NCI-H2227 (cell line): ENCODE measurements at regions not wholly inside any gene's neighbourhood (a gene's known extent, or its start where the extent isn't known, plus 50 kb on each side); places are given as distances from the start of the nearest gene placed in this dataset.
"Not testable (repeated sequence)": the region's sequence is repeated elsewhere in the genome, so short reads cannot be mapped to it uniquely, and the experiment has no call there.

Source experiments
- DNase-seq: peaks from one replicate; lab custom pipeline; 2025; ENCODE audit not compliant: unreplicated experiment; lab: John Stamatoyannopoulos, UW

DNA sequence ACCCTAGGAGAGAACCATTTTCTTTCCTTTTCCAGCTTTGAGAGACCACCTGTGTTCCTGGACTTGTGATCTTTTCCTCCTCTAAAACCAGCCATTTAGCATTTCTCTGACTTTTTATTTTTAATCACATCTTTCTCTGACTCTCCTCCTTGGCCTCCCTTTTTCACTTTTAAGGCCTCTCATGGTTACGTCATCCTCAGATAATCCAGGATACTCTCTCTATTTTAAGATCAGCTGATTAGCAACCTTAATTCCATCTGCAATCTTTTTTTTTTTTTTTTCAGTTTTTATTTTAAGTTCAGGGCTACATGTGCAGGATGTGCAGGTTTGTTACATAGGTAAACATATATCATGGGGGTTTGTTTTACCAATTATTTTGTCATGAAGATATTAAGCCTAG, 54.0 kb downstream of the RFPL4B start:
- DNase-seq = no peak

DNA sequence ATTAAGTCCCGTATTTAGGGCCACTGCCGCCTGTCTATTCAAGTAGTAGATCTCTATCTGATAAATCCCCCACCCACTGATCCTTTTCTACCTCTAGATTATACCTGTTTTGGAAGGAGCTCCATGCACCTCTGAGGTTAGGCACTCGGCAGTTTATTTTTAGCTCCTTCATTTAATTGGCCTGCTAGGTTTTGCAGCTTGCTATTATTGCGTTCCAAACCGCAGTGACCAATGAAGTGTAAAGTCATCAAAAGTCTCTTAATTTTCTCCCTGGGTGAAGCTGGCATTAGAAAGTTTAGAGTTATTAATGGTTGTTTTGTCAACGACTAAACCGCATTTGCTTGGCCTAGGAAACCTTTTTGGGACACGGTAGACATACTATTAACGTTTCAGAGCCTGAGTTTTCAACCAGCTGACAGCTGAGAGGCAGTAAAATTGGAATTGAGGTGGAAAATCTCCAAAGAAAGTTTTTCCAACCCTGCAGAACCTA, 60.0 kb downstream of the RFPL4B start:
- DNase-seq = no peak

DNA sequence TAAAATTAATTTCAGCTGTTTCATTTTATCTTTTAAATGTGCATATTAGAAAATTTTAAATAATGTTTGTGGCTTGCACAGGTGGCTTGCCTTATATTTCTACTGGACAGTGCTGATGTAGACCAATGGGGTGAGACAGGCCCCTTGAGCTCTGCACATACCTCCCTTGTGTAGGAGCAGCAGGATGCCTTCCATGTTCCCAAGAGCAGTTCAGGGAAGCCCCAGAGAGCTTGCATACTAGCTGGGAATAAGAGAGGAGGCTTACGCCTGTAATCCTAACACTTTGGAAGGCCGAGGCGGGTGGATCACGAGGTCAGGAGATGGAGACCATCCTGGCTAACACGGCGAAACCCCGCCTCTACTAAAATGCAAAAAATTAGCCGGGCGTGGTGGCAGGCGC, 61.4 kb downstream of the RFPL4B start:
- DNase-seq = no peak

DNA sequence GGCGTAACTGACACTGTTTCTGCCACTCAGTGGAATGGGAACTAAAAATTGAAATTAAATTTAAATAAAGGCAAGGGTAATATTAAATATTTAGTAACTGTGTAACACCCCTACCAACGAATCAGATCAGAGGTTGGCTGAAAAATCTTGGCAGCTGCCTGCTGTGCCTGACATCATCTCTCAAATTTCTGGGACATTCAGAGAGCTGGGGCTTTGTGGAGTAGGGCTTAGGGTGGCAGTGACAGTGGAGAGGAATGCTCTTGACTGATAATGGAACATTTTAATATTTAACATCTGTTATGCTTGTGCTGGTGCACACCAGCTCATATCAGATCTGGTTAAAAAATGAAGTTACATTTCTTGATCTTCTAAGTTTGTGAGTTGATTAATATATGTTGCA, 62.2 kb downstream of the RFPL4B start:
- DNase-seq = no peak

DNA sequence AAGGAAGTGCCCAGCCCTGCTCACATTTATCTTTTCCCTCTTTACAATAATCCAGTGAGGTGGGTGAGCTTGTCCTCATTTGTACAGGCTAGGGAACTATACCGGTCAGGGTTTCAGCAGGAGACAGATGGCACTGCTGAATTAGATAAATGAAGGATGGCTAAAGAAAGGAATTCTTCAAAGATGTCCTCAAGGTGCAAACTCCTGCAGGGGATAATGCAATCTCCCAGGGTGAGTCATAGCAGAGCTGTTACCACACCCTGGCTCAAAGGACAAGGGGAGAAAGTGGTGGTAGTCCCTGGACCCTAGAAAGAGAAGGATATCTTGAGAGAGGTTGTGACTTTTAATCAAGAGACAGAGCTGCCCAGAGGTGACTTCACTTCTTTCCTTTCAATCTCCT, 66.7 kb downstream of the RFPL4B start:
- DNase-seq = no peak

DNA sequence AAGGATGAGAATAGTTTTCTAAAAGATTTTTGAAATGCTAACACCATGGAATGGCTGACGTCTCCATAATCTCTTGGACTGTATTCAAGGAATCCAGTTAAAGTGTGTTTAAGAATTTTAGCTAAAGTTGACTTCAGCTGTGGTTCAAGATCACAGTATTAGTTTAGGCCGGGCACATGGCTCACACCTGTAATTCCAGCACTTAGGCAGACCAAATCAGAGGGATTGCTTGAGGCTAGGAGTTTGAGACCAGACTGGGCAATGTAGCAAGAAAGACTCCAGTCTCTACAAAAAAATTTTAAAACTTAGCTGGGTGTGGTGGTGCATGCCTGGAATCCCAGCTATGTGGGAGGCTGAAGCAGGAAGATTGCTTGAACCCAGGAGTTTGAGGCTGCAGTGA, 68.2 kb downstream of the RFPL4B start:
- no peak for DNase-seq

DNA sequence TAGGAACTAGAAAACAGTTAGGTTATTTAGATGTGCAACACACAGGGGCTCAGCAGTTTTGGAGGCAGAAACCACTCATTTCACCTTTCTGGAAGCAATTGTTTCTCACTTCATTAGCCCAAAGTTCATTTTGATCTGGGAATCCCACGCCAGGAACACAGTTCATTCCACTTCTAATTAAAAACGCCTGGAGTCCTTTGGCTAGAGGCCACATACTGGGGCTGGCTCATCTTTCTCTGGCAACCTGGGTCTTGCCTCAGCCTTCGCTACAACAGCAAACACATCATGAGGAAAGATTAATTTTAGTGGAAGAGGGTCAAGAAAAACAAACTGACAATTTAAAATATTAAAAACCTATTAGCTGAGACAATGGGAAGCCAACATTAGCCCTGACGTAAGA, 69.7 kb downstream of the RFPL4B start:
- no peak for DNase-seq

DNA sequence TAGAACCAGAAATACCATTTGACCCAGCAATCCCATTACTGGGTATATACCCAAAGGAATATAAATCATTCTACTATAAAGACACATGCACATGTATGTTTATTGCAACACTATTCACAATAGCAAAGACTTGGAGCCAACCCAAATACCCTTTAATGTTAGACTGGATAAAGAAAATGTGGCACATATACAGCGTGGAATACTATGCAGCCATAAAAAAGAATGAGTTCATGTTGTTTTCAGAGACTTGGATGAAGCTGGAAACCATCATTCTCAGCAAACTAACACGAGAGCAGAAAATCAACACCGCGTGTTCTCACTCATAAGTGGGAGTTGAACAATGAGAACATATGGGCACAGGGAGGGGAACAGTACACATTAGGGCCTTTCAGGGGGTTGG, 79.9 kb downstream of the RFPL4B start:
- not testable (repeated sequence) for DNase-seq

DNA sequence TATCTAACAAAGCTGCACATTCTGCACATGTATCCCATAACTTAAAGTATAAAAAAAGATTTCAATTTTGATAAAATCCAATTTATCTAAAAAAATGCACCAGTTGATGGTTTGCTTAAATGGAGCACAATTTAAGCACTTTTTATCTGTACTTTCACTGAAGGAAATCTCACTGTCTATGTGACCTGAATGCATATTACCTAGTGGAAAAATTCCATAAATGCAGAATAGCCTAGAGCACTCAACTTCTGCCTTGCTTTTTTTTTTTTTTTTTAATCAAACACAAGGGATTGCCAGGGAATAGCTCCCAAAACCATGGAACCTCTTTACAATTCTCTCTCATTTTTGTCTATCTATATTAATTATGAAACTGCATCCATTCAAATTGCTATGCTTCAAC, 80.4 kb downstream of the RFPL4B start:
- no peak for DNase-seq

DNA sequence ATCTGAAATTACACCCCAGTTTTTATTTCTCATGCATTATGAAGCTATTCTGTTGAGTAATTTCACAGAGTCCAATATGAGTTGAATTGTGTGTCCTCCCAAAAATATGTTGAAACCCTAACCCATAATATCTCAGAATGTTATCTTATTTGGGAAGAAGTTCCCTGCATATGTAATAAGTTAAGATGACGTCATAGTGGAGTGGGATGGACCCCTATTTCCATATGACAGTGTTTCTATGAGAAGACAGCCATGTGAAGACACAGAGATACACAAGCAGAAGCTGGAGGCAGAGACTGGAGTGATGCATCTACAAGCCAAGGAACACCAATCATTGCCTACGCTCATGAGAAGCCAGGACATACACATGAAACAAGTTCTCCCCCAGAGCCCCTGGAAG, 81.3 kb downstream of the RFPL4B start:
- no peak for DNase-seq

DNA sequence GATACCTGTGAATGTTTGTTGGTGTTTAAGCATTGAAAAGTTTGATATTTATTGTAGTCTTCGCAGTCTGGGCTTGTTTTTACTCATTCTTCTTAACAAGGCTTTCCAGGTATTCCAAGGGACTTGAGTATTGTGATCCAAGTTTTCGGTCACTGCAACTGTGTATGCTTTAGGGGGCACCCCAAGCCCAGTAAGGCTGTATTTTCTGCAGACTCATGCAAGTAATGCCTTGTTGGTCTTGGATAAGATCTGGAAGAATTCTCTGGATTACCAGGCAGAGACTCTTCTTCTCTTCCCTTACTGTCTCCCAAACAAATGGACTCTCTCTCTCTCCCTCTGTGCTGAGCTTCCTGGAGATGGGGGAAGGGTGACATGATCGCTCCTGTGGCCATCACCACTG, 82.1 kb downstream of the RFPL4B start:
- DNase-seq = no peak

DNA sequence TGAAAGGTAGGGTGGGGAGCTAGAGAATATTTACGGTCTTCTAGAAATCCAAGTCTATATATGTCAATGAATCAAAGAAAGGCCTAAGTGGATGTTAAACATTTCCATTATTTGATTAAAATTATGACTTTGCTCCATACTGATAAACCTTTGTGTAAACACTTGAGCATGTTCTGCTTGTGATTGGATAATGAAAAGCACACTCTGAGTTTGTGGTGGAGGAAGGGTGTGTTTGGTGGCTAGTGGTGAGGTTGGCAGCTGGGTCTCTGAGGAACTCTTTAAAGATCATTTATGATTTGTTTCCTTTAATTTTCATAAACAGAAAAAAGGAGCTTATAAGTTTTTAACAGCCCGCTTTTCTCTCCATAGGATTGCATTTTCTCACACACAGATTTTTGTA, 84.7 kb downstream of the RFPL4B start:
- no peak for DNase-seq

DNA sequence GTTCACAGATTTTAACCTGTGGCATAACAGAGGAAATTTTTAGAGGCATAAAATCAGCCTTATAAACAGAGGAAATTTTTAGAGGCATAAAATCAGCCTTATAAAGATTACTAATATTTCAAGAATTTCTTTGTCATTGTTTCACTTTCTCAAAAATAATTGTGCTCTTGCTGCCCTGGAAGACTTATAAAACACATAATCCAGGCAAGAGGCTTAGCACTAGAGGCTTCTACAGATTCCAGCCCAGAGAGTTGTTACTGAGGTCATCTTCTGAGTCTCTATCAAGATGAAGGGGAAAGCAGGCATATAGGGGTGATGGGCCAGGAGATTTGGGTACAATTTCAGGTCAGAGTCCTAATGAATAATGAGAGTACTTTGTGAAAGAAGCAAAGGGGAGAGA, 85.7 kb downstream of the RFPL4B start:
- DNase-seq = no peak

DNA sequence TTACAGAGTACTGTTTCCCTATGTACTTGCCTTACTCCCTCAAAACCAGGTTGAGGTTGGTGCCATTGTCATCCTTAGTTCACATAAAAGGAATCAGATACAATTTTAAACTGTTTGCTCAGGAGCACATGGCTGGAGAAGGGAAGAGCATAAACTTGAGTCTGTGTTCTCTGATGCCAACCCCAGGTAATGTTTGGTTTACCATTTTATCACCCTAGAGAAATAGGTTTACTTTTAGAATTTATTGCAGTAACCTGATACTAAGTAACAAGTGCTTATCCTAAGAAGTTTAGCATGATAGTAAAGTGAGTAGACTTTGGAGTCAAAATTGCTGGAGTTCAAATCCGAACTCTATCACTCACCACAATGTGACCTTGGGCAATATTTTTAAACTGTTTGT, 86.3 kb downstream of the RFPL4B start:
- DNase-seq = no peak

DNA sequence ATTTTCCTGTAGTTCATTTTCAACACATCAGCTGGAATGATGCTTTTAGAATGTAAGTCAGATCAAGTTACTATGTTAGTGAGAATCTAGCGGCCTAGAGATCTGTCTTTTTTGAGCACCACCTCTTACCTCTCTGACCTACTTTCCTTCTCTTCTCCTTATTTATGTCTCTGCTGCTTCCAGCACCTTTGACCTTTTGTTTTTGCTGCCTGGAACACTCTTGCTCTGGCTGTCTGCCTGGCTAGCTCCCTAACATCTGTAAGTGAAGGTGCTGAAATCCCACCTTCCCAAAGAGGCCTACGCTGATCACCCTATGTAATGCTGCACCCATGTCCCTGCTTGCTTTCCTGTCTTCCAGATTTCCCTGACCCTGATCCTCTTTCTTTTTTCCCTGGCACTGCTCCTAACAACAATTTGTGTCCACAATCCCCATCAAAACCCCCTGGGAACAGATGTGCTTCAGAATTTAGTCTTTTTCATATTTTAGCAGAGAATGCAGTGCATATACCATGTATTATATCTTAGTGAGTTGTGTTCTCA, 87.8 kb downstream of the RFPL4B start:
- no peak for DNase-seq

DNA sequence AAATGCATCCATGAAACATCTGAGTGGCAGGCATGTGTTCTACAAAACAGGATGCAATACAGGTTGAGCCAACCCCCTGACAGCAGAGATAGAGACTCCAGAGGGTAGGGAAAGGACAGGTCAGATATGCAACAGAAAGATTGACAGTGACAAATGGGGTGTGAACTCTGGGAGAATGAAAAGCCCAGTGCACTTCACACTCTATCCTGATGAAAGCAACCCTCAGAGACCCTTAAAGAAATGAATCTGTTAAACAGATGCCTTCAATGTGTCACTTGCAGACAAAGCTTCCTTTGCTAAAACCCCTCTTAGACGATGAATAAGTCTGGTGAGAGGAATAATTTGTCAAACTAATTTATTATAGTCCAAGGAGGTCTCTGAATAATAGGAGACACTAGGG, 89.9 kb downstream of the RFPL4B start:
- peak; percentile 28 for DNase-seq

DNA sequence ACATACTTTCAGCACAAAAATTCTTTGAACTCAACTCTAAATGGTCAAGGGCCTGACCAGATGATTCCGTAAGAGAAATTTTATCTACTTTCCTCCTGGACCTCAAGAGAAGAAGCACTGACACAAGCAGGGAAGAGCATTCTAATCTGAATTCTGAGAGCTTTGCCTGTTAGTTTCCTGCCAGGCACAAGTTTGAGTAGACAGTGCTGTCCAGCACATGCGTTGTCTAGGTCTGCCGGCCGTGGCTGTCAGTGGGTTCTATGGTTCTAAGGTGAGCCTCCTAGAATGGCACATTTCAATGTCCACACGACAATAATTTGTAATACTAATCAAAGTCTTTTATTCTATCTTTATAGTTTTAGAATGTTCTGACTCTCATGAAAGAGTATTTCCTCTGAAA, 91.9 kb downstream of the RFPL4B start:
- DNase-seq = no peak

DNA sequence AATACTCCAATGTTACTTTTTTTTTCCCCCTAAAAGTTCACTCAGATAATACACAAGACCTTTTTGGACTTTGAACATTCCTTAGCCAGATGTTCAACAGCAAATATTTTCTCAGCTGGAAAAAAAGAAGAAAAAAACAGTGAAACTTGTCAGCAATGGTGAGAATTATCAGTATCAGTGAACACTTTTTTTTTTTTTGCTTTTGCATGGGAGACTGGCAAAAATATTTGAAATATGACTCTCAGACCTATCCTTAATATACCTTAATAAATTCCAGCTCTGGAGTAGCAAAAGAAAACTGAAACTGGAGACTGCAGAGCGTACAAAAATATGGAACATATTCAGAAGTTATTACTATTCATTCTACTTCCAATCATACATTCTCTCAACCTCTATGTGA, 92.3 kb downstream of the RFPL4B start:
- DNase-seq = no peak

DNA sequence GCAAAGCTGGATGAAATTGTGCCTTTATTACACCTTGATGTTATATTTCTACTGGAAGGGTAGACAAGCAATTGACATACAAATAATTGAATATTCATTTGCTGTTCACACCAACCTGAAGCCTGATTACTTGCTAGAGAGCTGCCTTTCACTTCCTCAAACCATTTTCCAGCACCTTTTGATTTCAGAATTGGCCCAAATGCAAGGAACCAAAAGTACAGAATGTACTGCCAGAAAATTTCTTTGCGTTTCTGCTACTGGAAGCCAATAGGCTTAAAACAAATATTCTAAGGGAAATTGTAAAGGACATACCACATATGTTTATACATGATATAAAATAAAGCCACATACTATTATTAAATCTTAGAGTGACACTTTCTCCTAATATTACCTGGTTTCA, 94.5 kb downstream of the RFPL4B start:
- no peak for DNase-seq

DNA sequence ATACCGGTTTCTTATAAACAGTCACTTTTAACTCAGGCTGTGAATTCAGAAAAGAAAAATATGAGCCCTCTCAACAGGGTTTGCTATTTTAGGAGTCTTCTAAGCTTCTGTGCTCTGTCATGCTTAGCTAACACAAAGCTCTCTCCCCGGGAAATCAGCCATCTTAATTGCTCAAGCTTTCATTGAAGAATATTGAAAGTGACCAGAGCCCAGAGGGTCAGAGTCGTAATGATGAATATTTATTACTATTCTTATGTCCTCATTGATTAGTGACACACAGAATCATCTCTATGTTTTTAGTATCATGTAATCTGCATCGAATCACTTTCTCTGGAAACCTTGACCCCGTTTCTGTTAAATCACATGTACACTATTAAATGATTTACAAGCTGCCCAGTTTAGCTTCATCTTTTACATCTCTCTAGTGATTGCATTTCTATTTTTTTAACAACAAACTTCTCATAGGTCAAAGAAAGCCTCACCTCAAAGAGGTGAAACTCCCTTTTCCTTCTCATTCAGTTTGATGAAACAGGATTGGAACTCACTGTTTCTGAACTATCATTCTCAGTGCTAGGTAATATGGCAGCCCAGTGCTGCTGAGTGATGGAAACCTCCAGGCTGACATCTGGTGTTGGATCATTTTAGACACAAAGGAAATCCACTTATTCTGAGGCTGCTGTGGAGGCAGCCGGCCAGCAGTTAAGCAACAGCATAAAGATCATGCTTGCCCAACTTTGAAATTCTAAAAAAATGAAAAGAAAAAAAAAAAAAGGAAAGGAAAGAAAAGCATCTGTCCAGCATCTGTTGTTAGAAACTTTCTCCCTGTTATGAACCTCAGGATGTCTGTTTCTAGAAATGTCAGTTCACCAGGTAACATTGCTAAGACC, 96.3 kb downstream of the RFPL4B start:
- DNase-seq = peak; percentile 10

DNA sequence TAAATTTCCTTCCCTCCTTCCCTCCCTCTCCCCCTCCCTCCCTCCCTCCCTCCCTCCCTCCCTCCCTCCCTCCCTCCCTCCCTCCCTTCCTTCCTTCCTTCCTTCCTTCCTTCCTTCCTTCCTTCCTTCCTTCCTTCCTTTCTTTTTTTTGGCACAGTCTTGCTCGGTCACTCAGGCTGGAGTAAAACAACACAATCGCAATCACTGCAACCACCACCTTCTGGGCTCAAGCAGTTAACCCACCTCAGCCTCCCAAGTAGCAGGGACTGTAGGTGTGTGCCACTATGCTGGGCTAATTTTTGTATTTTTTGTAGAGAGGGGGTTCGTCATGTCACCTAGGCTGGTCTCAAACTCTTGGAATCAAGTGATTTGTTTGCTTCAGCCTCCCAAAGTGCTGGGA, 101.7 kb downstream of the RFPL4B start:
- DNase-seq = not testable (repeated sequence)

DNA sequence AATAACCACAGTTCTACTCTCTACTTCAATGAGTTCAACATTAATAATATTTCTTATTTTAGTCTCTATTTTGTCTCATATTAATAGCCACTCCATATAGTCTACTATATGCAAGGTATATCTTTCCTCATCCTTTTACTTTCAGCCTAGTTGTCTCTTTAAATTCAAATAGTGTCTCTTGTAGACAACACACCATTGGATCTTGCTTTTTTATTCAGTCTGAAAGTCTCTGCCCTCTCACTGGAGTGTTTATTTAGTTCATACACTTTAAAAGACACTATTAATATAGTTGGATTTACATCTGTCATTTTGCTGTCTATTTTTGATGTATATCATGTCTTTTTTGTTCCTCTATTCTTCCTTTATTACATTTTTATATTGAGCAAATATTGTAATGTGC, 103.5 kb downstream of the RFPL4B start:
- DNase-seq = no peak

DNA sequence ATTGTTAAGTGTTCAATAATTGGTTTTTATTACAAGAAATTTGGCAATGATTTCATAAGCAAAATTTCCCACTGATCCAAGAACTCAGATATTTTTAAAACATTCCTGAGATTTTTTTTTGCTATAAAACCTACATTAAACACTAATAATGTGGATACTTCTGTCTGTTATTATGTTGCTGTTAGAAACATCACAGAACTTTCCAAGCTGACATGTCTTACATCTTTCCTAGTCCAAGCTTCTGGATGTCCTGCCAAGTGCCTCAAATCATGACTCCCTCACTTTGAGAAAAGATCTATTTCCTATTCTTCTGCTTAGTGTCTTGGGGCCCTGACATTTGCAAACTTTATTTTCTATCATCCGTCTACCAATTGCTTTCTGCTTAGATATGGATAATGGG, 110.8 kb downstream of the RFPL4B start:
- no peak for DNase-seq
